ENCODE measurements at regions not wholly inside any gene's neighbourhood (a gene's known extent, or its start where the extent isn't known, plus 50 kb on each side); places are given as distances from the start of the nearest gene placed in this dataset.
A peak's percentile ranks its signal among the peaks of the same experiment; 100 is the strongest.

GRCh38 chr14:41137741-41138140 is 468.9 kb upstream of the LRFN5 start:
- no peaks in the 10 kb centered on the region for H3K4me1 Mint-ChIP-seq
- no peak overlapping the region for H3K4me3 Mint-ChIP-seq
- H3K36me3 Mint-ChIP-seq (ENCODE audit: low read depth) = peaks cover 5% of the 10 kb centered on the region
- H3K27me3 Mint-ChIP-seq (ENCODE audit: low read depth, poor library complexity) = no peaks in the 10 kb centered on the region
- no peak for DNase-seq
- no peak for TF ChIP-seq CTCF (IDR thresholded peaks at IDR 0.05)
- peaks cover 3% of the 10 kb centered on the region for H3K9me3 Mint-ChIP-seq
- peak overlapping the region; percentile 36 for H3K27ac Mint-ChIP-seq

- H3K4me3 Mint-ChIP-seq = no peak overlapping the region
- DNase-seq = no peak
- no peak overlapping the region for H3K27ac Mint-ChIP-seq
- no peak for TF ChIP-seq CTCF (IDR thresholded peaks at IDR 0.05)
- peaks cover 5% of the 10 kb centered on the region for H3K36me3 Mint-ChIP-seq (ENCODE audit: low read depth)
- H3K27me3 Mint-ChIP-seq (ENCODE audit: low read depth, poor library complexity) = no peaks in the 10 kb centered on the region
- no peaks in the 10 kb centered on the region for H3K9me3 Mint-ChIP-seq
- no peaks in the 10 kb centered on the region for H3K4me1 Mint-ChIP-seq
Measured at GRCh38 chr14:41130274-41130673, 476.4 kb upstream of the LRFN5 start.

DNA sequence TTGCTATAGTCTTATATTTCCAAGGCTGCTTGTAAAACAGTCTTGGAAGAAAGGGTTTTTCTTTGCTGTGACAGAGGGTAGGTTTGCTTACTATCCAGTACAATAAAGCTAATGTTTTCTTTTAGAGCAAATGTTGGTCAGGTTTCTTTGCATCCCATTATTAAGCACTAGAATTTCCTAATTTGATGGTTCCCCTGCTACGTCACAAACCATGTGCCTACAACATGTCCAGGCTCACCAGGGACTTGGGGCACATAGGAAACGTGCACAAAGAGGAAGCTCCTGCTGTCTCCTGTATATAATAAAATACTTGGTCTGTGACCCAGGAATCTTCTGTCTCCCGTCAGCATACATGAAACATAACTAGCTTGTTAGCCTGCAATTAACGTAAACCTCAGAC is 486.3 kb upstream of the LRFN5 start:
- no peaks in the 10 kb centered on the region for H3K9me3 Mint-ChIP-seq
- no peak for TF ChIP-seq CTCF (IDR thresholded peaks at IDR 0.05)
- peaks cover 3% of the 10 kb centered on the region for H3K27me3 Mint-ChIP-seq (ENCODE audit: low read depth, poor library complexity)
- DNase-seq = no peak
- H3K4me1 Mint-ChIP-seq = no peaks in the 10 kb centered on the region
- no peaks in the 10 kb centered on the region for H3K36me3 Mint-ChIP-seq (ENCODE audit: low read depth)
- H3K4me3 Mint-ChIP-seq = no peak overlapping the region
- no peak overlapping the region for H3K27ac Mint-ChIP-seq

- no peaks in the 10 kb centered on the region for H3K27me3 Mint-ChIP-seq (ENCODE audit: low read depth, poor library complexity)
- TF ChIP-seq CTCF (IDR thresholded peaks at IDR 0.05) = no peak
- peaks cover 49% of the 10 kb centered on the region for H3K36me3 Mint-ChIP-seq (ENCODE audit: low read depth)
- DNase-seq = no peak
- H3K27ac Mint-ChIP-seq = no peak overlapping the region
- H3K9me3 Mint-ChIP-seq = peaks cover 19% of the 10 kb centered on the region
- no peaks in the 10 kb centered on the region for H3K4me1 Mint-ChIP-seq
- no peak overlapping the region for H3K4me3 Mint-ChIP-seq
Measured at GRCh38 chr14:41096131-41096530, 510.5 kb upstream of the LRFN5 start.

- no peaks in the 10 kb centered on the region for H3K4me1 Mint-ChIP-seq
- DNase-seq = no peak
- H3K36me3 Mint-ChIP-seq (ENCODE audit: low read depth) = peaks cover 43% of the 10 kb centered on the region
- H3K27me3 Mint-ChIP-seq (ENCODE audit: low read depth, poor library complexity) = no peaks in the 10 kb centered on the region
- H3K4me3 Mint-ChIP-seq = no peak overlapping the region
- TF ChIP-seq CTCF (IDR thresholded peaks at IDR 0.05) = no peak
- no peak overlapping the region for H3K27ac Mint-ChIP-seq
- H3K9me3 Mint-ChIP-seq = peaks cover 38% of the 10 kb centered on the region
Measured at GRCh38 chr14:41087056-41087455, 519.6 kb upstream of the LRFN5 start.

GRCh38 chr14:41073544-41073943 is 533.1 kb upstream of the LRFN5 start:
- Mint-ChIP-seq H3K27ac (no peak overlapping the region), H3K4me3 (no peak overlapping the region), H3K36me3 (ENCODE audit: low read depth) (no peaks in the 10 kb centered on the region), H3K27me3 (ENCODE audit: low read depth, poor library complexity) (no peaks in the 10 kb centered on the region), H3K4me1 (no peaks in the 10 kb centered on the region), H3K9me3 (no peaks in the 10 kb centered on the region)
- no peak for DNase-seq
- no peak for TF ChIP-seq CTCF (IDR thresholded peaks at IDR 0.05)
